Fibroblast of skin of left quadriceps (primary cell): ENCODE measurements at regions not wholly inside any gene's neighbourhood (a gene's known extent, or its start where the extent isn't known, plus 50 kb on each side); places are given as distances from the start of the nearest gene placed in this dataset.

ENCODE experiments used
- DNase-seq, 2 experiments: peaks; one replicate each; pipeline ENCODE4 v3.0.0-alpha.2; 2013; ENCODE audit warnings: low read depth in 2 of 2

DNA sequence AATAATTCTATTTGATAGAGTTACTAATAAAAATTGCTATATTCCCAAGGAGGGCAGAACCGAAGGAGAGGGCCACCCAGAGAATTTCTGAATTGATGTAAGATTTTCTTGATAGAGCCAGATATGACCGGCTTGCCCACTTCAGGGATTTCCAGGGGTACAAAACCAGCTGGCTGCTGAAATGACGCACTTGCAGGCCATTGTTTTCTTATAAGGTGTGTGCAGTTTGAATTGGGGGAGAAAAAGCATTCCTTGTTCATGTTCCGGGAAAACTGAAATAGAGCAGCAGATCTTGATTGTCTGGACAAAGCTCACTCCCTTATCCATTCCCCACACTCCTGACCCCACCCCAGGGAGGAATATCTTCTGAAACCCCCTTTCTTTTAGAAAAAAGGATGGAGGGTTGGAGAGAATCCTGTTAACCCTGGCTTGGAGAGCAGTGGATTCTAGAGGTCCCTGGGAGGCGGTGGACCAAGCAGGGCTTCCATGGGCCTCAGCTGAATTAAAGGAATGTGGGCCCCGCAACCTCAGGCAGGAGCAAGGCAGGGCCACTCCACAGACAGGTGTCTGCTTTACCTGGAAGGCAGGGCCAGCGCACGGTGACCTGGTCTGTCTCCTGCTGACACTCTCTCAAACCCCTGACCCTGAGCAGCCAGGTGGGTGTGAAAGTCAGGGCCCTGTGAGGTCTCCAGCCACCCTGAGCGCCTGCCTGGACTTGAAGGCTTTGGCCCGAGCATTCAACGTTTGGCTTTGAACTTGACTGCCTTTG is 96.4 kb downstream of the TMEM170B start:
- no peak for DNase-seq

DNA sequence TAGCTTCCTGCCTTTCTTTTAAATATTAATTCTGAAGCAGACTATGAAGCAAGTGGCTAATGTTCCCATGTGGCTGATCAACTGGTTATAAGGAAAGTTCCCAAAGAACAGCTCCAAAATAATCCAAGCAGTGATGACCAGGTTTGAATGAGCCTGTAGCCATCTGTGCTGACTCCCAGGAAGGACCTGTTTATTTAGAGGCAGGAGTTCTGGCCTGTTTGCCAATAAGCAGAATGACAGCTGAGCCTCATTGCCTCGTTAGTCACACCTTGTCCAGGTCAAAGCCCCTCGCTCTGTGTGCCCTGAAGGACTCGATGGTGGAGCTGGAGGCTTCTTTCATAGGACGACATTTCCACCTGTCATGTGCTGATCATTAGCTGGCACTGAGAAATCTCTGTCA is 97.4 kb downstream of the TMEM170B start:
- DNase-seq, result no peak

DNA sequence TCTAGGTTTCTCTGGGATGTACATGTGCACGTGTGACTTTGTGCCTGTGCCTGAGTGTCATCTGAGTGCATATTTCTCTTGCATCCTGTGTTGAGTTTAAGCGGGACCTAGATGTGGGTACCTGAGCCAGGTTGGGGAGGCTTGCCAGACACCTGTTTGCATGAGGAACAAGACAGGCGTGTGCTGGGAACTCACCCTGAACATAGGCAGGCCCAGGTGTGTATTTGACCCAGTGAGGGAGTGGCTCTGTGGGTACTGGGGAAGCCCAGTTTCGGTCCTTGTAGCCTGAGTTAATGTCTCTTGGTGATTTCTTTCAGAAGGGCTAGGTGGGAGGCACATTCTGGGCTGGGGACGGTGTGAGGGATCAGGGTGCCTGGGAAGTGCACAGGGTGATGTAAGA is 98.6 kb downstream of the TMEM170B start:
- no peak for DNase-seq

DNA sequence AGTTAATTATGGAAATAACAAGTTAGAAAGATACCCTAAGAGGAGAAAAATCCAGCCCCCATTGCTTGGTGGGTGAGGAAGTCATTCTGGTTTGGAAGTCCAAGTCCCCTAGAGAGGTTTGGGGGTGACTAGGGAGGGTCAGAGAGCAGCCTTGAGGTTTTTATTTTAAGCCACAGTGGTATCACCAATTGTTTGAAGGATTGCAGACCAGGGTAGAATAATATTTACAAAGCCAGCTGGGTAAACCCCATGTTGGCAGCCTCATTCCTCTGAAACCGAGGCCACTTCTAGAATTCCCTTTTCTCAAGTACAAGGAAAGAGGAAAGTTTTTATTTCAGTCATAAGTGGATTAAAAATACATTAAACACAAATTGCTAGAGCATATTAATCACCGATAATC is 99.7 kb downstream of the TMEM170B start:
- no peak for DNase-seq

DNA sequence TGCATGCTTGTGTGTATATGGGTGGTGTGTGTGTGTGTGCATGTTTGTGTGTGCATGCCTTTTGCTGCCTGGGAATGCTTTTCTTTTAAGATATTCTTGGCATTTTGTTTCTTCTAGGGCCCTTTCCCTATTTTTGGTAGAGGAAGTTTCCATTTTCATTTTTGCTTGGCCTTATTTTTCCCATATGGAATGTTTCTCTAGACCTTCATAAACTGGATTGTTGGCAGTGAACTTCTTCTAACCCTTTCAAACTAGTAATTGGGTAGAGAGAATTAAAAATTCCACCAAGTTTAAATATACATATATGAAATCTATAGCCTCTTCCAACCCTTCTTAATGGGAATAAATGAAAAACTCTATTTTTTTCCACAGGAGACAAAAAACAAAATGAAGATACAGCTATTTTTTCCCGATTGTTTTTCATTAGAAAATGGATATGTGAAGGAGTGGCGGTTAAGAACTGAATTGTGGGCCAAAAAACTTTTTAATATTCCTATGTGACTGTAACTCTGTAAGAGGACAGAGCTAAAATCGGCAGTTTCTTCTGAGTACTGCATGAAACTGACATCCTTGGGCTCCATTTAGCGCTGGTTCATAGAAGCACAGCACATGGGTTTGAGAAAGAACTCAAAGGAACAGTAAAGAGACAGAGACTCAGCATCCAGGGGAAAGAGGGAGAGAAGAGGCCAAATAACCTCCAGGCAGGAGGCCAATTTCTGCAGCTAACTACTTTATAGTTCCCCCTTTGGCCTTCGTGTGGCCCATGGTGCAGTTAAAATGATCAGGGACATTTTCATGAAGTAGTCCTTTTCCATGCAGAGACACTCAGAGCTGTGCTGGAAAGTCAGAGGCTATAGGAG is 102.1 kb downstream of the TMEM170B start:
- no peak for DNase-seq

DNA sequence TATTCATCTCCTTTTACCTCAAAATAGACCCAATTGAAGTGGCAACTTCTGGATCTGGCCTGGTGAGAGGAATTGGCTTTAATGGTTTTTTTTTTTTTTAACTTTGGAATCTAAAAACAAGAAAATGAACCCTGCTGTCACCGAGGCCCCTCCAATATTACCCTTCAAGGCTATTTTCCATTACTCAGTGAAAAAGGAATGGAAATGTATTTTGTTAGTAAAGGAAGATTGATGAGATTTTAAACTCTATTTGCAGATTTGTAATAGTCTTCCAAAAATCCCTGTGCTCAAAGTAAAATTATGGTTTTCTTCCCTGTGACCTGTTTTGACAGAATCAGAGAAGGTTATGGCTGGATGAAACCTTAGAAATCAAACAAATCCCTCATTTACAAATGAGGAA is 102.9 kb downstream of the TMEM170B start:
- DNase-seq, result no peak

DNA sequence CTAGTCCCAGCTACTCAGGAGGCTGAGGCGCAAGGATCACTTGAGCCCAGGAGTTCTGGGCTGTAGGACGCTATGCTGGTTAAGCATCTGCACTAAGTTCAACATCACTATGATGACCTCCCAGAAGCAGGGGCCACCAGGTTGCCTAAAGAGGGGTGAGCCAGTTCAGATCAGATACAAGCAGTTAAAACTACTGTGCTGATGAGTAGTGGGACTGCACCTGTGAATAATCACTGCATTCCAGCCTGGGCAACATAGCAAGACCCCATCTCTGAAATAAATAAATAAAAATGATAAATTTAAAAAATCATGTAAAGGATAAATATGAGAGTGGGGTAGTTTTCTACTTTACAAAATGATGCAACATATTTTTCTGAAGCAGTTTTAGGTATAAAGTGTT is 106.5 kb downstream of the TMEM170B start:
- DNase-seq, result no peak

DNA sequence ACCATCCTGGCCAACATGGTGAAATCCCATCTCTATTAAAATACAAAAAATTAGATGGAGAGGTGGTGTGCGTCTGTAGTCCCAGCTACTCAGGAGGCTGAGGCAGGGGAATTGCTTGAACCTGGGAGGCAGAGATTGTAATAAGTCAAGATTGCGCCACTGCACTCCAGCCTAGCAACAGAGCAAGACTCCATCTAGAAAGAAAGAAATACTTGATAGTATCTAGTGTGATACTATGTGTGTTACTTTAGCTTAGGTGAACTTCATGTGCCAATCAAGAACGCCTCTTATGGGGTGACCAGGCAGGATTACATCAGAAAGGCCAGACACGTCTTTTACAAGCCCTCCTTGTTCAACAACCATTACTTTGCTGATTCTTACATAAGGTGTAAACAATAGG is 107.1 kb downstream of the TMEM170B start:
- DNase-seq, result no peak

DNA sequence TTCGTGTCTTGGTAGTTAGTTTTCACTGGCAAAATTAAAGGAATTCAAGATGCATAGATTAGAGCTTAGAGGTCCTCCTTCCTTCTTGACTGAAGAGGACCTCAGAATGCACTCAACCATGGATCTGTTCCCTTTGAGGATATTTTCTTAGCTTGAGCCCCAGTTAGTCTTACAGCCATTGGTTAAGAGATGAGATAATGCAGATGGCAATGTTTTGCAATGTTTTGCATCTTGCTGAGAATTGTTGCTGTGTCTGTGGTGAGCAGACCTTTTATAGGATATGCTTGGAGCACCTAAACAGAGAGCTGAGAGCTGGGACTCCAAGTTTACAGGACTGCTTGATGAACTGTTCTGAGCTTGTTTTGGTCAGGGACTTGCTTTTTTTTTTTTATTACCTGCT is 107.5 kb downstream of the TMEM170B start:
- no peak for DNase-seq

DNA sequence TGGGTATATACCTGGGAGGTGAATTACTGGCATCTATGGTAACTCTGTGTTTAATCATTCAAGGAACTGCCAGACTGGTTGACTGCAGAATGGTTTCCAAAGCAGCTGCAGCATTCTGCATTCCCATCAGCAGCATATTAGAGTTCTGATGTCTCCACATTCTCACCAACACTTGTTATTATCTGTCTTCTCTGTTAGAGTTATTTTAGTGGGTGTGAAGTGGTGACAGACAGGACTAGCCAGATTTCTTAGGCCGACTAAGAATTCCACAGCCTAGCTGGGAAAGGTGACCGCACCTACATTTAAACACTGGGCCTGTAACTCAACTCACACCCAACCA is 110.9 kb downstream of the TMEM170B start:
- no peak for DNase-seq

DNA sequence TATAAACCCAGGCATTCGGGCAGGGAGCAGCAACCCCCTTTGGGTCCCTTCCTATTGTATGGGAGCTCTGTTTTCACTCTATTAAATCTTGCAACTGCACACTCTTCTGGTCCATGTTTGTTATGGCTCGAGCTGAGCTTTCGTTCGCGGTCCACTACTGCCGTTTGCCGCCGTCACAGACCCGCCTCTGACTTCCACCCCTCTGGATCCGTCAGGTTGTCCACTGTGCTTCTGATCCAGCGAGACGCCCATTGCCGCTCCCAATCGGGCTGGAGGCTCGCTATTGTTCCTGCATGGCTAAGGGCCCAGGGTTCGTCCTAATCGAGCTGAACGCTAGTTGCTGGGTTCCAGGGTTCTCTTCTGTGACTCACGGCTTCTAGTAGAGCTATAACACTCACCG is 111.3 kb downstream of the TMEM170B start:
- no peak for DNase-seq

DNA sequence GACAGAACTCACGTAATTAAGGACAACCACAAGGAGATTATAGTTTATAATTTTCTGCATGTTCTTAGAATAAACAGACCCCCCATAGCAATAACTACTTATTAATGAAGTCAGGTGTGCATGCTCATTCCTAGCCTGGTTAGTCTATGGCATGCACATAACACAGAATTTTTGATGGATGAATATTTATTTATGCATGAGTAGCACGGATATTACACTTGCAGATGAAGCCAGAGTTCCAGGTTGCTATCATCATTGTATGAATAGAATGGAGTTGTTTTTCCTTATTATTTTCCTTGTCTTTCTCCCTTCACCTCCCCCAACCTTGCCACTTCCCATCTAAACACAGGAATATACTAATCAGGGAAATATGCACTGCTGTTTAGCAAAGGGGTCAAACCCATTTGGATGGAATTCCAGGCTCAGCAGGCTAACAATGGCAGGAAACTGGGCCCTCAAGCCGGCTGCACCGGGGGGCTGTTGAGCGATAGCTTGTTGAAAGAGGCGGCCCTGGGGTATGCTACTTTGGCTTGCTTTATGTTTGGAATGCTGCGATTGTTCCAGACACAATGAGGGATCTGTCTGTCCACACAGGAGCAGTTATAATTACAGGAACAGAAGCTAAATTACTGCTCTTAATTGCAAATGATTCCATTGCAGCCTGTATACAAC is 112.6 kb downstream of the TMEM170B start:
- DNase-seq, result peak; percentile 65 to 72

DNA sequence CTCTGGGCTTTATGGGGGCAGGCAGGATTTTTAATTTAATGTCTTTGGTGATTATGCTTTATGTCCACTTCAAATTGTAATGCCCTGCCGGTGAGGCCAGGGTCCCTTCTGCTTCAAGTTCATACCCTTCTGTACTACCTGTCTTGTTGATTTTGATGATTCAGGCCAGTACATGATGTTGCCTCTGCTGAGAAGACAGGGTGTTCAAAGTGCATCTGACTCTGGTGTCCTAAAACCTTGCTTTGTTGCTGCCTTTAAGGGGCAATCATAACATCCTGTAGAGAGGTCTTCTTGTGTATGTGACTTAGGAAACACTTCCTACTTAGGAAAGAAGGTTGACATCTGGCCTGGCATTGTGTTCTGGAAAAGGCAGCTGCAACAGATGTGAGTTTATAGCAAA is 113.2 kb downstream of the TMEM170B start:
- no peak for DNase-seq

DNA sequence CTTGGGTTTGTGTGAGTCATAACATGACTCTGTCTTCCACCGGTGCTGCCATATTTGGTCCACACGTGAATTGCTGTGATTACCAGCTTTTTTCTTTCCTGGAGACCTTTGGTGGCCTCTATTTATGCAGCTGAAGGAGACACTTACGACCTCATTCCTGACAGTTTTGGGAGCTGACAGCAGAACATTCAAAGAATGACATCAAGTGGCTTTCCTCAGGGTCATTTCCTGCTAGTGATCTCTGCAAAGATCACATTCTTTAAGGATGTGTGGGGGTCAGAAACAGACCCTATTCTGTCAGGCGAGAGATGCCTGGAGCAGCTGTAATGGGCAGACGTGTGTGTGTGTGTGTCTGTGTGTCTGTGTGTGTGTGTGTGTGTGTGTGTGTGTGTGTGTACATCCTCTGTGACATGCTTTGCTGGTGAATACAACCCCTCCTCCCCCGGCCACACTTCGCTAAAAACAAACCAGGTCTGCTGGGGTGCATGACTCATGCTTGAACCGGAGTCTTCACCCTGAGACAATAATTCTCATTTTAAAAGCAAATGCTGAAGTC is 115.6 kb downstream of the TMEM170B start:
- DNase-seq, result peak; percentile 83

DNA sequence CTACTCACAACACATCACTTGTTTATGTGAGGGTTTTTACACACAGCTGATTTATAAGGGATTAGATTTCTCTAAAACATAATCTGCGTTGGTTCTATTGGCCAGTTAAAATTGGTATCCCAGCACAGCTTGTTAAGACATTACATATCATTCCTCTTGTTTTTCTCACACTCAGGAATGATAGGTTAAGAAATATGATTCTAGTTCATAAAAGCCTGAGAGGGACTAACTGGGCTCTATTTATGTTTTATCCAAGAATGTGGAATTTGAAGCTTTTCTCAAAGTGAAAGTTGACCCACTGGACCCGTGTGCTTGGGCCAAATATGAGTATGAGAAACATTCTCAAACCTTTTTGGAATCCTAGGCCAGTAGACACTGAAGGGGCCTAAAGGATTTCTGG is 117.3 kb downstream of the TMEM170B start:
- DNase-seq, result no peak

DNA sequence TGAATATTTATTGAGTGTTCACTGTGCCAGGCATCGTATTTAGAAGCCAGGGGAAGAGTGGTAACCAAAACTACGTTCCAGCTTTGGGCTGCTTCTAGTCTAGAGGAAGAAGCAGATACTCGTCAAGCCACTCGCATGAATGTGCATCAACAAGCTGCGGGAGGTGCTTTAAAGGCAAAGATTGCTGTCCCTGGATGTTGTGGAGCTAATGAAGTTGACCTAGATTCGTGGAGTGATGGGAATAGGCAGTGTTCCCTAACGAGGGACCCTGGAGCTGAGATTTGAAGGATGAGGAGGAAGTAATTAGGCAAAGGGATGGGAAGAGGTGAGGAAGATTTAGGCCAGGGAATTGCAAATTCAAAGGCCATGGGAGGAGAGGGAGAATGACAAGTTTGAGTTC is 118.9 kb downstream of the TMEM170B start:
- no peak for DNase-seq

DNA sequence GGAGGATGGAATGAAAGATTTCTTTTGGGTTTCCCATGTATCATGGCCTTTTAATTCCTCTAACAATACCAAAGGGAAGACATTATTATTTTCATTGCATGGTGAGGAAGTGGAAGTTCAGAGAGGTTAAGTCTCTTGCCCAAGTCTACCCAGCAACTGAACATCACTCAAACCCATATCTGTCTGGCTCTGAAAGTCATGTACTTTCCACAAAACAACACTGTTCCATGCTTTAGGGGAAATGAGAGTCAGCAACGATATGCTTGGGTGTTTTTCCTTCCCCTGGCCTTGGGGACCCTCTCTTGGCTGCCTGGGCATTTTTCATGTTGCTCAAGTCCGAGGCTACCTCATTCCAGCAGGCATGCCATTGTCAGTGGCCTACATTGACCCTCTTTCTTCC is 118.8 kb downstream of the ADTRP start:
- no peak for DNase-seq

DNA sequence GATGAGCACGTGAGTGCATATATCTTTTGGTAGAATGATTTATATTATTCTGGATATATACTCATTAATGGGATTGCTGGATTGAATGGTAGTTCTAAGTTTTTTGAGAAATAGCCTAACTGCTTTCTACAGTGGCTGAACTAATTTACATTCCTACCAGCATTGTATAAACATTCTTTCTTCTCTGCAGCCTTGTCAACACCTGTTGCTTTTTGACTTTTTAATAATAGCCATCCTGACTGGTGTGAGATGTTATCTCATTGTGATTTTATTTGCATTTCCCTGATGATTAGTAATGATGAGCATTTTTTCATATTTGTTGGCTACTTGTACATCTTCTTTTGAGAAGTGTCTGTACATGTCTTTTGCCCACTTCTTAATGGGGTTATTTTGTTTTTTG is 116.3 kb downstream of the ADTRP start:
- DNase-seq, result no peak

DNA sequence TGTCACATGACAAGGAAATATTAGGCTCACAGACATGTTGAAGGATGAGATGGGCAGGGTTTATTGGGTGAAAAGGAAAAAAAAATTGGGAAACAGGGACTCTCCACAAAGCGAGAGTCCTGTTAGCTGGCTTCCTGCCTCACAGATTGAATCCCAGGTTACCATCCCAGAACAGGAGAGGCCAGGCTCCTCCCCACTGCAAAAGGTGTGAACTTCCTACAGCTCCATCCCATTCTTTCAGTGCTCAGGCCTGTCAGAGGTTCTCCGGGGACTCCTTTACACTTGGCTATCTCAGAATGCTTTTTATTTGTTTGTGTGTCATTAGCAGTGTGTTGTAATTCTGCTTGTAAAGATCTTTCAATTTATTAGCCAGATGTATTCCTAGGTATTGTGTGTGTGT is 115.1 kb downstream of the ADTRP start:
- no peak for DNase-seq
